ENCODE measurements at regions not wholly inside any gene's neighbourhood (a gene's known extent, or its start where the extent isn't known, plus 50 kb on each side); places are given as distances from the start of the nearest gene placed in this dataset.

DNA sequence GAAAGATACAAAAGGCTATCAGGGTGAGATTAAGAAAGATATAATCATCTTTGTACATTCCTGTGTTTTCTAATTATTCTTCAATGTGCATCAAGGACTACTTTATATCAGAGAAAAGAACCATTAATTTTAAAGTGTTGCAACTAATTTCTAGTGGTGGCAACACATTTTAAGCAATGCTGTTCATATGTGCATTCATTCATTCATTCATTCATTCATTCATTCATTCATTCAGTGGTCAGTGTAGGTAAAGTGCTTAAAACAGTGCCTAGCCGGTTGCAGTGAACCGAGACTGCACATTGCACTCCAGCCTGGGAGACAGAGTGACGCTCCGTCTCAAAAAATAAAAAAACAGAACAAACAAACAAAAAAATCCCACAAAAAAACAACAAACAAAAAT lies 155.7 kb upstream of the ZNF536 start:
- TF ChIP-seq YY1 (IDR thresholded peaks at IDR 0.05; ENCODE audit: extremely low read depth, insufficient replicate concordance, low read depth, low read length) (no peak), CTCF (IDR thresholded peaks at IDR 0.05 in 2 of 3, conservative IDR thresholded peaks at IDR 0.05 in 1 of 3; ENCODE audit: borderline replicate concordance in 1 of 3, insufficient read depth in 1 of 3, low read depth in 2 of 3, low read length in 2 of 3) (no peak), RAD21 (IDR thresholded peaks at IDR 0.05; ENCODE audit: low read depth) (no peak), TCF7L2 (IDR thresholded peaks at IDR 0.05; ENCODE audit: borderline replicate concordance, extremely low read depth, insufficient read depth, insufficient read length) (no peak), POLR2AphosphoS5 (IDR thresholded peaks at IDR 0.05; ENCODE audit: low read depth, low read length) (no peak), JUND (IDR thresholded peaks at IDR 0.05) (no peak), SIN3A (IDR thresholded peaks at IDR 0.05; ENCODE audit: low read depth) (no peak), POLR2A (IDR thresholded peaks at IDR 0.05; ENCODE audit: borderline replicate concordance, extremely low read depth, insufficient read depth, insufficient read length) (no peak), CBX3 (IDR thresholded peaks at IDR 0.05; ENCODE audit: low read depth) (no peak)
